ENCODE measurements at regions not wholly inside any gene's neighbourhood (a gene's known extent, or its start where the extent isn't known, plus 50 kb on each side); places are given as distances from the start of the nearest gene placed in this dataset.

DNA sequence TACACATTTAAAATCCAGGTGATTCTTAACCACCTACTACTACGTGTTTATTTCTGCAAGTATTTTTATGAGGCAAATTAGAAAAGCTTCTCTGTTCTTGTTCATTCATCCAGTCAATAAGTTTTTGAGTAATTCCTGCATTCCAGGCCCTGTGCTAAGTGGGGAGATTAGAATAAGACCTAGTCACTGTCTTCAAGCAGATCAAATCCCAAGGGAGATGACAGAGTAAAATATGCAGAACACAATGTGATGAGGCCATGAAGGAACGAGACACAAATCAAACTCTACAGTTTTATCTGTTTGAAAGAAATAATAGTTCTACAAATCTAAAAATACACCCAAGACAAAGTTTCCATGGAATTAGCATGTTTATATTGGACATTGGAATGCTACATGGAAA lies 158.8 kb downstream of the CEP120 start:
- intact Hi-C loops (cut with DNase I): no loop called here
- H3K9me3 ChIP-seq: no peaks in the 10 kb centered on the region
- no peak overlapping the region for H3K27ac ChIP-seq
- H3K4me1 ChIP-seq: no peaks in the 10 kb centered on the region
- H3K4me3 ChIP-seq: no peak overlapping the region
- no peaks in the 10 kb centered on the region for H3K36me3 ChIP-seq
- DNase-seq: no peak
- TF ChIP-seq, protein P1, sequence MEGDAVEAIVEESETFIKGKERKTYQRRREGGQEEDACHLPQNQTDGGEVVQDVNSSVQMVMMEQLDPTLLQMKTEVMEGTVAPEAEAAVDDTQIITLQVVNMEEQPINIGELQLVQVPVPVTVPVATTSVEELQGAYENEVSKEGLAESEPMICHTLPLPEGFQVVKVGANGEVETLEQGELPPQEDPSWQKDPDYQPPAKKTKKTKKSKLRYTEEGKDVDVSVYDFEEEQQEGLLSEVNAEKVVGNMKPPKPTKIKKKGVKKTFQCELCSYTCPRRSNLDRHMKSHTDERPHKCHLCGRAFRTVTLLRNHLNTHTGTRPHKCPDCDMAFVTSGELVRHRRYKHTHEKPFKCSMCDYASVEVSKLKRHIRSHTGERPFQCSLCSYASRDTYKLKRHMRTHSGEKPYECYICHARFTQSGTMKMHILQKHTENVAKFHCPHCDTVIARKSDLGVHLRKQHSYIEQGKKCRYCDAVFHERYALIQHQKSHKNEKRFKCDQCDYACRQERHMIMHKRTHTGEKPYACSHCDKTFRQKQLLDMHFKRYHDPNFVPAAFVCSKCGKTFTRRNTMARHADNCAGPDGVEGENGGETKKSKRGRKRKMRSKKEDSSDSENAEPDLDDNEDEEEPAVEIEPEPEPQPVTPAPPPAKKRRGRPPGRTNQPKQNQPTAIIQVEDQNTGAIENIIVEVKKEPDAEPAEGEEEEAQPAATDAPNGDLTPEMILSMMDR (IDR thresholded peaks at IDR 0.05): no peak
- no peaks in the 10 kb centered on the region for H3K27me3 ChIP-seq (ENCODE audit: low read depth)
- no peak for ATAC-seq

DNA sequence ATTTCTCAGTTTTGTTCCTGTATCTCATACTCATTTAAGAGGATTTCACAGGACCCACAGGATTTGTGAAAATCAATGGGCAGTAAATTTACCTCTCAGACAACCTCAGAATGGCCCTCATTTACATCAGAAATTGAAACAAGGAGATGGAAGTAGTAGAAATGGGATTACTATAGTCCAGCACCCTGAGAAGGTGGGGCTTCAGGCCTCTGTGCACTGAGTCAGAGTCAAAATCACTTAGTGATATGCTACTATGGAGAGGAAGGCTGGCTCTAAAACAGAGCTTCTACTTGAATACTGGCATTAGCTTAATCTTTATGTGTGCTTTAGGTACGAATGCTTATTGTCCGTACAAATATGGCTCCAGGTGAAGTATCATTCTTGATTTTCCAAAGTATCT lies 159.3 kb downstream of the CEP120 start:
- Histone ChIP-seq H3K36me3 (no peaks in the 10 kb centered on the region), H3K4me3 (no peak overlapping the region), H3K27me3 (ENCODE audit: low read depth) (no peaks in the 10 kb centered on the region), H3K9me3 (no peaks in the 10 kb centered on the region), H3K4me1 (no peaks in the 10 kb centered on the region), H3K27ac (no peak overlapping the region)
- DNase-seq (no peak), ATAC-seq (no peak)
- intact Hi-C loops (cut with DNase I): no loop called here
- TF ChIP-seq, protein P1 (IDR thresholded peaks at IDR 0.05): no peak

DNA sequence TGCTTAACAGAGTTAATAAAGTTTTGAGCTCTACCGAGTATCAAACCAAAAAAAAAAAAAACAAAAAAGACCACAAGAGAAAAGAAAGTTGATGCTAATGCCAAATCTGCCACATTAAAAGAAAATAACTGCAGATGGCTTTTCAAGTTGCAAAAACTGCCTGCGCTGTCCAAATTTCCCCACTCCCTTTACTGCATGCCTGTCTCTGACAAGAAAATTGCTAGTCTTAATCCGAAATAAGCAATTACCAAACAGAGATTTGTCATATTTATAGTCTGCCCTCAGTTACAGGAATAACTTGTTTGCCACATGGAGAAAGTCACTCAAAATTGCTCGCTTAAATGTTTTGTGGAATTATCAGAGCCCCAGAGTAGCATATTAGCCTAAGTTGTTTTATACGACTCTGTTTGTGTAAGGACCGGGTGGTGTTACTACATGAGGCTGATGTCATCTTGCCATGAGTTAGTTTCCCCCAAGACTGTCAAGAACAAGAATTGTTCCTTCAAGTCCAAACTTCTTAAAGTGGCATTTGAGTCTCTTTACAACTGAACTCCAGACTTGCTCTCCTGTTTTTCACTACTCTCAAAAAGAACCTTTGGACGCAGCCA lies 160.9 kb downstream of the CEP120 start:
- TF ChIP-seq, protein P1 (IDR thresholded peaks at IDR 0.05): no peak
- Histone ChIP-seq H3K9me3 (no peaks in the 10 kb centered on the region), H3K4me3 (no peak overlapping the region), H3K27ac (no peak overlapping the region), H3K27me3 (ENCODE audit: low read depth) (no peaks in the 10 kb centered on the region), H3K36me3 (no peaks in the 10 kb centered on the region), H3K4me1 (no peaks in the 10 kb centered on the region)
- intact Hi-C loops (cut with DNase I): no loop called here
- no peak for DNase-seq
- ATAC-seq: no peak

GRCh38 chr5:123261752-123262151 lies 161.5 kb downstream of the CEP120 start:
- H3K27me3 ChIP-seq (ENCODE audit: low read depth): no peaks in the 10 kb centered on the region
- H3K9me3 ChIP-seq: no peaks in the 10 kb centered on the region
- TF ChIP-seq, protein P1 (IDR thresholded peaks at IDR 0.05): no peak
- ATAC-seq (no peak), DNase-seq (no peak)
- no peaks in the 10 kb centered on the region for H3K36me3 ChIP-seq
- no peak overlapping the region for H3K27ac ChIP-seq
- no peak overlapping the region for H3K4me3 ChIP-seq
- intact Hi-C loops (cut with DNase I): no loop called here
- no peaks in the 10 kb centered on the region for H3K4me1 ChIP-seq

DNA sequence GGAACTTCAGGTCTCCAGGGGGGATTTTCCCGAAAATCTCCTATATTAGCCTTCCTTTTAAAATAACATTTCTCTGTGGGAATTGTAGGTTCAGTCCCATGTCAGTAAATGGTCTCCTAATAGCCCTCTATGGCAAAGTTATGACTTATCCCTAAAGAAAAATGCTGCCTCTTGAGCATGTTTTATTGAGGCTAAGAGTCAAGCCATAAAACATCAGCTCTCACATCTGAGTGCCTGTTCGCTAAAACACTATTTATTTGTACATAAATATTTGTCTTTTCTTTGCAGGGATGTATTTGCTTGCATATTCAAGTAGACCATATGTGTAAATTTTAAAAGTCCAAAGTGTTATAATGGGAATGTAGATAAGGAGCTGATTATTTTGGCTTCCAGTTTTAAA lies 160.4 kb downstream of the PRDM6 start:
- TF ChIP-seq, protein P1 (IDR thresholded peaks at IDR 0.05): no peak
- Histone ChIP-seq H3K9me3 (no peaks in the 10 kb centered on the region), H3K4me3 (no peak overlapping the region), H3K36me3 (no peaks in the 10 kb centered on the region), H3K27ac (no peak overlapping the region), H3K27me3 (ENCODE audit: low read depth) (no peaks in the 10 kb centered on the region), H3K4me1 (no peaks in the 10 kb centered on the region)
- no peak for DNase-seq
- intact Hi-C loops (cut with DNase I): no loop called here
- ATAC-seq: no peak

- ATAC-seq (no peak), DNase-seq (no peak)
- TF ChIP-seq, protein P1 (IDR thresholded peaks at IDR 0.05): no peak
- H3K9me3 ChIP-seq: no peaks in the 10 kb centered on the region
- no peaks in the 10 kb centered on the region for H3K4me1 ChIP-seq
- H3K4me3 ChIP-seq: no peak overlapping the region
- intact Hi-C loops (cut with DNase I): no loop called here
- H3K27me3 ChIP-seq (ENCODE audit: low read depth): no peaks in the 10 kb centered on the region
- no peak overlapping the region for H3K27ac ChIP-seq
- no peaks in the 10 kb centered on the region for H3K36me3 ChIP-seq
These were observed 156.6 kb downstream of the PRDM6 start for GRCh38 chr5:123245689-123246088.

All from lower lobe of right lung (tissue), 2 donors.